Fibroblast of lung (primary cell): ENCODE measurements at regions not wholly inside any gene's neighbourhood (a gene's known extent, or its start where the extent isn't known, plus 50 kb on each side); places are given as distances from the start of the nearest gene placed in this dataset.

Source experiments
- DNase-seq, 2 donors: peaks; one replicate each; pipeline versions ENCODE4 v3.0.0 to v3.0.0-alpha.2; 2010; ENCODE audit warnings: low read depth in 2 of 2
- H2AFZ ChIP-seq: 2 replicates; pipeline ENCODE4 v1.5.1; 2012; ENCODE audit warnings: low read length, control low read depth, inconsistent platforms
- H3K27ac ChIP-seq: 2 replicates; pipeline ENCODE4 v1.5.1; 2011; ENCODE audit warnings: low read length, control low read depth; ENCODE audit not compliant: insufficient read depth
- H3K27me3 ChIP-seq: 2 replicates; pipeline ENCODE4 v1.5.1; 2011; ENCODE audit warnings: mild to moderate bottlenecking, low read length; ENCODE audit not compliant: control insufficient read depth, insufficient read depth
- H3K36me3 ChIP-seq: 2 replicates; pipeline ENCODE4 v1.5.1; 2011; ENCODE audit warnings: low read length; ENCODE audit not compliant: control insufficient read depth, insufficient read depth
- H3K4me1 ChIP-seq: 2 replicates; pipeline ENCODE4 v1.5.1; 2011; ENCODE audit warnings: low read length; ENCODE audit not compliant: control insufficient read depth, insufficient read depth; ENCODE audit errors: extremely low read depth
- H3K4me2 ChIP-seq: 2 replicates; pipeline ENCODE4 v1.5.1; 2011; ENCODE audit warnings: low read length, control low read depth; ENCODE audit not compliant: insufficient read depth; ENCODE audit errors: extremely low read depth
- H3K4me3 ChIP-seq, 4 experiments: fragments of 200-600 bp in 1 of 4; sonication (generic) in 1 of 4; replicated peaks in 1 of 4; 2 replicates each; pipeline ENCODE4 v1.5.1; 2011 to 2016; ENCODE audit warnings: low read length in 4 of 4, low read depth in 3 of 4, mild to moderate bottlenecking in 3 of 4, control low read depth in 2 of 4, inconsistent platforms in 1 of 4, mixed read lengths in 1 of 4; ENCODE audit not compliant: insufficient read depth in 1 of 4; ENCODE audit errors: control extremely low read depth in 1 of 4
- H3K79me2 ChIP-seq: 2 replicates; pipeline ENCODE4 v1.5.1; 2012; ENCODE audit warnings: mild to moderate bottlenecking, low read length, inconsistent platforms; ENCODE audit not compliant: control insufficient read depth, insufficient read depth
- H3K9ac ChIP-seq: 2 replicates; pipeline ENCODE4 v1.5.1; 2011; ENCODE audit warnings: mild to moderate bottlenecking, low read length, control low read depth; ENCODE audit not compliant: insufficient read depth
- H3K9me3 ChIP-seq: 2 replicates; pipeline ENCODE4 v1.5.1; 2012; ENCODE audit warnings: low read depth, low read length; ENCODE audit not compliant: control insufficient read depth, insufficient read depth
- H4K20me1 ChIP-seq: 2 replicates; pipeline ENCODE4 v1.5.1; 2011; ENCODE audit warnings: low read length; ENCODE audit not compliant: control insufficient read depth, insufficient read depth; ENCODE audit errors: extremely low read depth
- CTCF ChIP-seq, 2 donors: IDR thresholded peaks in 1 of 2; conservative IDR thresholded peaks in 1 of 2; 1 replicate in 1 of 2; 2 replicates in 1 of 2; pipeline ENCODE4 v1.5.1; 2011 to 2012; ENCODE audit warnings: low read length in 2 of 2, control low read depth in 1 of 2, inconsistent platforms in 1 of 2, low read depth in 1 of 2, mild to moderate bottlenecking in 1 of 2
- EZH2 ChIP-seq: IDR thresholded peaks from 2 replicates; pipeline ENCODE4 v1.5.1; 2012; ENCODE audit warnings: low read length, control low read depth, mild to moderate bottlenecking; ENCODE audit errors: missing control alignments

DNA sequence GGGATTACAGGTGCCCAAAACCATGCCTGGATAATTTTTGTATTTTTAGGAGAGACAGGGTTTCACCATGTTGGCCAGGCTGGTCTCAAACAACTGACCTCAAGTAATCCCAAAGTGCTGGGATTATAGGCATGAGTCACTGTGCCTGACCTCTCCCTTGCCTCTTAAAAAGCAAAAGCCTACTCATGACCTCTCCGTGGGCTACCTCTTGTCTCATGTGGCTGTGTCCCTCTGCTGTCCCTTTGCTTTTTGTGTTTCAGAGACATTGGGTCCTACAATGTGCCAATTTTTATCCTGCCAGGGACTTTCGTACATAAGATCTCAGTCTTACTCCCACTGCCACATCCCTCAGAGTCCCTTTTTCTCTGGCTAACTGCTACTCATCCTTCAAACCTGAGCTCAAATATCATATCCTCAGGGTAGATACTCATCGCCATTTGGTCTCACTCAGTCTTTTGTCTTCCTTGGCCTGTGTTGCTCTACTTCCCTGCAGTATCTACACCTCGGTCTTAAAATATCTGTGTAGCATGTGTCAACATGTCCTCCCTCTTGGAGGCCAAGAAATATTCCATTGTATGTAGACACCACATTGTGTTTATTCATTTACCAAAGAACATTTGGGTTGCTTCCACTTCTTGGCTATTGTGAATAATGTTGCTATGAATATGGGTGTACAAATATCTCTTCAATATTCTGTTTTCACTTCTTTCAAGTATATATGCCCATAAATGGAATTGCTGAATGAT lies 465.0 kb upstream of the KLF6 start:
- Histone ChIP-seq H3K9ac (no peak overlapping the region), H3K4me3 (no peak overlapping the region), H3K9me3 (no peaks in the 10 kb centered on the region), H3K27me3 (no peaks in the 10 kb centered on the region), H2AFZ (no peak overlapping the region), H3K4me1 (peaks cover 9% of the 10 kb centered on the region), H3K4me2 (no peak overlapping the region), H3K27ac (peak overlapping the region; percentile 22), H3K36me3 (no peaks in the 10 kb centered on the region), H3K79me2 (no peaks in the 10 kb centered on the region), H4K20me1 (no peaks in the 10 kb centered on the region)
- DNase-seq = no peak
- TF ChIP-seq EZH2 (no peak), CTCF (conservative IDR thresholded peaks at IDR 0.05 in 1 of 2, IDR thresholded peaks at IDR 0.05 in 1 of 2; ENCODE audit: low read depth in 1 of 2, low read length in 2 of 2) (no peak)

- H4K20me1 ChIP-seq = no peaks in the 10 kb centered on the region
- no peaks in the 10 kb centered on the region for H3K36me3 ChIP-seq
- no peaks in the 10 kb centered on the region for H3K27me3 ChIP-seq
- no peaks in the 10 kb centered on the region for H3K79me2 ChIP-seq
- H3K9me3 ChIP-seq = no peaks in the 10 kb centered on the region
- peak overlapping the region in 1 of 4 experiments; percentile 11 for H3K4me3 ChIP-seq
- TF ChIP-seq EZH2 (no peak), CTCF (conservative IDR thresholded peaks at IDR 0.05 in 1 of 2, IDR thresholded peaks at IDR 0.05 in 1 of 2; ENCODE audit: low read depth in 1 of 2, low read length in 2 of 2) (no peak)
- H3K9ac ChIP-seq = peak overlapping the region; percentile 6
- H2AFZ ChIP-seq = no peak overlapping the region
- peak overlapping the region; percentile 89 for H3K27ac ChIP-seq
- DNase-seq = no peak
- H3K4me1 ChIP-seq = peaks cover 13% of the 10 kb centered on the region
- peak overlapping the region; percentile 17 for H3K4me2 ChIP-seq
Observed at GRCh38 chr10:4247379-4247778, 462.4 kb upstream of the KLF6 start.

DNA sequence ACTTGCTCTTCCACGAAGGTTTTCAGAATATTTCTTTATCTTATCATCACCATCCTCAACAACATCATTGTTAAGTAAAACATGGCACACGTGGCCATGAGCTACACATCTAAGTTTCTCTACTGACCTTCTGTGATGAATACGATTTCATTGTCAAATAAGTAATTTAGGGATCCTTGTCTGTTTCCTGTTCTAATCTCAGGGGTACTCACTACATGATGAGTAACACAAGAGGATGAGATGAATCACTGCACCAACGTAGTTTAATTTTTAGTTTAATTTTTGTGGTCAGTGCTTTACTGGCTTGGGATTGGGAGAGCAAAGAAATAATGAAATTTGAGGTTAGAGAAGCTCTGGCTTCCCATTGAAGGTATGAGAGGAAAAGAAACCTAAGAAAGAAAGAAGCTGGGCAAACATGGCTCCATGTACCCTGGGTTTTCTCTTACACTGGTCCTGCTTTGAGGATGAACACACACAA lies 461.9 kb upstream of the KLF6 start:
- H3K27me3 ChIP-seq = no peaks in the 10 kb centered on the region
- H3K4me3 ChIP-seq = peak overlapping the region in 1 of 4 experiments; percentile 11
- peaks cover 13% of the 10 kb centered on the region for H3K4me1 ChIP-seq
- H3K4me2 ChIP-seq = peak overlapping the region; percentile 17
- TF ChIP-seq EZH2 (no peak), CTCF (conservative IDR thresholded peaks at IDR 0.05 in 1 of 2, IDR thresholded peaks at IDR 0.05 in 1 of 2; ENCODE audit: low read depth in 1 of 2, low read length in 2 of 2) (no peak)
- peak; percentile 92 to 98 for DNase-seq
- no peak overlapping the region for H2AFZ ChIP-seq
- H3K27ac ChIP-seq = peak overlapping the region; percentile 89
- H4K20me1 ChIP-seq = no peaks in the 10 kb centered on the region
- no peaks in the 10 kb centered on the region for H3K9me3 ChIP-seq
- no peaks in the 10 kb centered on the region for H3K79me2 ChIP-seq
- H3K36me3 ChIP-seq = no peaks in the 10 kb centered on the region
- H3K9ac ChIP-seq = peak overlapping the region; percentile 6
